ENCODE measurements at regions not wholly inside any gene's neighbourhood (a gene's known extent, or its start where the extent isn't known, plus 50 kb on each side); places are given as distances from the start of the nearest gene placed in this dataset. TPM values are rescaled to one million over a fixed set of nuclear protein-coding genes. Genes with fewer than 3 reads are reported as not detected.

- TF ChIP-seq GABPA (IDR thresholded peaks at IDR 0.05 in 1 of 2, conservative IDR thresholded peaks at IDR 0.05 in 1 of 2) = no peak
- no peak for TF ChIP-seq FOXA2 (IDR thresholded peaks at IDR 0.05)
- no peak for TF ChIP-seq REST (IDR thresholded peaks at IDR 0.05)
- Histone ChIP-seq H3K9me3 (ENCODE audit: control insufficient read depth in 4 of 4, low read length in 3 of 4) (no peaks in the 10 kb centered on the region), H3K9ac (ENCODE audit: low read depth in 1 of 2, low read length in 2 of 2) (no peak overlapping the region), H3K4me1 (ENCODE audit: control insufficient read depth in 4 of 4, insufficient read depth in 4 of 4, low read length in 3 of 4) (no peaks in the 10 kb centered on the region), H3K27me3 (ENCODE audit: control insufficient read depth in 4 of 4, insufficient read depth in 4 of 4, low read length in 3 of 4) (no peaks in the 10 kb centered on the region), H3K36me3 (ENCODE audit: control insufficient read depth in 4 of 4, insufficient read depth in 3 of 4, low read depth in 1 of 4, low read length in 3 of 4) (no peaks in the 10 kb centered on the region), H3K27ac (ENCODE audit: low read depth in 1 of 2, low read length in 2 of 2) (no peak overlapping the region), H3K4me3 (ENCODE audit: low read depth in 1 of 3, low read length in 3 of 3) (no peak overlapping the region)
- no peak for DNase-seq (ENCODE audit: low spot score)
- 45% methylated on average over 2 of the region's 2 CpGs for WGBS
Measured at GRCh38 chr7:93629291-93629801, 54.8 kb upstream of the CALCR start.

GRCh38 chr7:93626869-93627268, 52.3 kb upstream of the CALCR start:
- Histone ChIP-seq H3K27me3 (ENCODE audit: control insufficient read depth in 4 of 4, insufficient read depth in 4 of 4, low read length in 3 of 4) (peaks cover 0 to 3% (median 0%) of the 10 kb centered on the region in 4 donors), H3K4me1 (ENCODE audit: control insufficient read depth in 4 of 4, insufficient read depth in 4 of 4, low read length in 3 of 4) (no peaks in the 10 kb centered on the region), H3K36me3 (ENCODE audit: control insufficient read depth in 4 of 4, insufficient read depth in 3 of 4, low read depth in 1 of 4, low read length in 3 of 4) (no peaks in the 10 kb centered on the region), H3K9ac (ENCODE audit: low read depth in 1 of 2, low read length in 2 of 2) (no peak overlapping the region), H3K4me3 (ENCODE audit: low read depth in 1 of 3, low read length in 3 of 3) (no peak overlapping the region), H3K27ac (ENCODE audit: low read depth in 1 of 2, low read length in 2 of 2) (no peak overlapping the region), H3K9me3 (ENCODE audit: control insufficient read depth in 4 of 4, low read length in 3 of 4) (no peaks in the 10 kb centered on the region)
- TF ChIP-seq GABPA (IDR thresholded peaks at IDR 0.05 in 1 of 2, conservative IDR thresholded peaks at IDR 0.05 in 1 of 2) (no peak), HNF4G (IDR thresholded peaks at IDR 0.05) (no peak), NR2F2 (IDR thresholded peaks at IDR 0.05) (no peak), EGR1 (IDR thresholded peaks at IDR 0.05; ENCODE audit: low read depth in 2 of 2) (no peak), MAX (IDR thresholded peaks at IDR 0.05) (no peak), TAF1 (conservative IDR thresholded peaks at IDR 0.05) (no peak), JUND (IDR thresholded peaks at IDR 0.05) (no peak)
- DNase-seq (ENCODE audit: low spot score) = no peak
- 31% methylated on average over 1 of the region's 1 CpG for WGBS

Small RNA genes lying in the stretch of these regions (small RNA-seq; reads per million reads assigned to genes)
- gene AC002075.2 (not detected), gene MIR4652 (not detected)

Data from liver (tissue), 8 donors.